SK-N-MC (cell line): ENCODE measurements at regions not wholly inside any gene's neighbourhood (a gene's known extent, or its start where the extent isn't known, plus 50 kb on each side); places are given as distances from the start of the nearest gene placed in this dataset.

Experiments used
- EZH2 ChIP-seq: fragments of 200-600 bp; sonication (generic); IDR thresholded peaks from one replicate; pipeline ENCODE4 v1.6.1; 2017; ENCODE audit warnings: antibody characterized with exemption
- FOXP2 ChIP-seq: optimal IDR thresholded peaks from 2 replicates; pipeline ENCODE3; 2011; ENCODE audit warnings: mild to moderate bottlenecking, moderate library complexity; ENCODE audit not compliant: insufficient read depth; ENCODE audit errors: extremely low read length, control extremely low read depth
- POLR2AphosphoS5 ChIP-seq: IDR thresholded peaks from 2 replicates; pipeline ENCODE4 v1.6.1; 2012; ENCODE audit warnings: mild to moderate bottlenecking, low read depth, low read length, borderline replicate concordance

- TF ChIP-seq EZH2 (no peak), POLR2AphosphoS5 (no peak), FOXP2 (no peak)
These were observed 359.9 kb downstream of the ADGRD1 start for GRCh38 chr12:131313635-131314034.
